GM19328 (cell line): ENCODE measurements at regions not wholly inside any gene's neighbourhood (a gene's known extent, or its start where the extent isn't known, plus 50 kb on each side); places are given as distances from the start of the nearest gene placed in this dataset.
"Not testable (repeated sequence)": the region's sequence is repeated elsewhere in the genome, so short reads cannot be mapped to it uniquely, and the experiment has no call there.

ENCODE experiments used
- ATAC-seq: cut with Tn5 transposase; IDR thresholded peaks from one replicate; pipeline ENCODE4 v1.9.1; 2021; ENCODE audit warnings: mild to moderate bottlenecking, moderate library complexity; ENCODE audit not compliant: unreplicated experiment

DNA sequence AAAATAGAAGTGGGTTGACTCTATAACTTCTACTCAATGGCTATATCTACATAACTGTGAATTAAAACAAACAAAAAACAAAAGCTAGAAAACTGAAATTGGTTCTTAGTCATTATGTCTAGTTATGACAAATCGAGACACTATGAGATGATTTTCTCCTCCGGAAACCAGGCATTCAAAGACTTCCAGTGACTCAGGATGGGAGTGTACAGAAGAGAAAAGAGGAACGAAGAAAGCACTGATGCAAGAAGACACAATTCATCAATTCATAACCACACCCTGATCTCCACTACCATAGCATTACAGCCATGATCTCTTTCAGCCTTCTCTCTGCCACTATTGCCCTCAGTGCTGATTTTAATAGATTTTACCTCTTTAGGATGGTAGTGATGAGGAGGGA is 253.6 kb downstream of the CBLL2 start:
- ATAC-seq = peak; percentile 96

DNA sequence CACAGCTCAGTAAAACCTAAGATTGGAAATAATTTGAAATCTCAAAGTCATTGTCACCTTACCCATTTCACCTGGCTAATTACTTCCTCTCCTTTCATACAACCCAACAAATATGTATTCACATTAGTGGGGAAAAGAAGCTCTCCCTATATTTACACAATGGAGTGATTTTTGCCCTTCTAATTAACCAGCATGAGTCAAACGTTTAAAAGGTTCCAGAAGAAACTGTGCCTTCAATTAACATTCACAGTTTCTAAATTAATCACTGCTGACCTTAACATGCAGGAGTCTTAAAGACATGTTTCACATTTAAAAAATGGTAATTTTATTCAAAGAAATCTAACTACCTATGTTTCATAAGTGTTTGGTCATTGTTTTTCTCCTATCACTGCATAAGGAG is 254.6 kb downstream of the CBLL2 start:
- no peak for ATAC-seq

DNA sequence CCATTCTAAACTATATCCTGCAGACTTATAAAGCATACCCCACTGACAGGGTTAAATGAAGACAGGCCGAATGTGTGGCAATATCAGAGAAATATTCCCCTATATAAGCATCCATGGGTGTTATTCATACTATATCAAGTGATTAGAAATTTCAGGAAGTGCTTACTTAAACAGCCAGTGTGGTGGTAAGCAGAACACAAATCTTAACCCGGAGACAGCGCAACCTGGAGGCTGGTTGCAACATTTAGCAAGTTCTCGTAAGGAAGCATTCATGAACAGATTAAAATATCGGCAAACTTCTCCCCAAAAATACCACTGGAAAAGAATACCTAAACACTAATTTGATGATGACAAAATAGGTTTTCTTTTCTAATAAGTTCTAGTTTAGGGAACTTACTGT is 261.2 kb downstream of the CBLL2 start:
- ATAC-seq = no peak

DNA sequence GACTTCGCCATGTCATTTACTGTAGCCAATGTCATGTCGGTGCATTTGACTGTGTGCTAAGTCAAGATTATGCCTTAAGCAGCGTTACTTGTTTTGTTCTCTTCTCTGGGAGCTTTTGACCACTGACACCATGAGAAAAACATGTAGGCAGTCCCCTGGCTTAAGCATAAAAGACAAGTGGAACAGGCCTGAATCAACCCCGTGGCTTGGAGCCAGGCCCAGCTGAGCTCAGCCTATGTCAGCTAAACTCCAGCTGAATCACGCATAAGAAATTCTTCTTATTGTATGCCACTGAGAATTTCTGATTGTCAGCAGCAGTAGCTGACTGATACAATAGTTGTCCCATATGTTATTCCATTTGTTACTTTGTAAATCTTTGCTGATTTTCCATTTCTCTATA is 261.9 kb downstream of the CBLL2 start:
- no peak for ATAC-seq

DNA sequence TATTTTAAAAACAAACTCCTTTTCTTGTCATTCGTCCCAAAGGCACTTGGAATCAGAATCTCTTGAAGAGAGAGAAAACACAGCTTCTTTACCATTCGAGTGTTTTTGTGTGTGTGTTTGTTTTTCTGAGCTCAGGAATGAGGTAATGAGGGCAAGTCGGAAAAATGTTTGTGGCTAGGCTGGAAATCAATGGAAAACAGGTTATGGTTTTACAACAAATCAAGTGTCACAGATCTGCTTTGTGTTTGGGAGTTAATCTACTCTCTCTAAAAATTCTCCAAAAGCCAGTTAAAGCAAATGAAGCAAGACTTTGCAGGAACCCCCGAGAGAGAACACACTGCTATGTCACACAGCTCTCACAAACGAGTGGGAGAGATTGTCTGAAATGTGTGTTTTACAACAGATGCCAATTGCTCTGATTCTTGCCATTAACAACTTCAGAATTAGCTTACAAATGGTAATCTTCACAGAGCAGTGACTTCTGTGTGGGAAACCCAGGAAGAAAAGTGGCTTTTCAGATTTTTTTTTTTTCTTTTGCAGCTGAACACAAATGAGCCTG is 264.1 kb downstream of the CBLL2 start:
- no peak for ATAC-seq

DNA sequence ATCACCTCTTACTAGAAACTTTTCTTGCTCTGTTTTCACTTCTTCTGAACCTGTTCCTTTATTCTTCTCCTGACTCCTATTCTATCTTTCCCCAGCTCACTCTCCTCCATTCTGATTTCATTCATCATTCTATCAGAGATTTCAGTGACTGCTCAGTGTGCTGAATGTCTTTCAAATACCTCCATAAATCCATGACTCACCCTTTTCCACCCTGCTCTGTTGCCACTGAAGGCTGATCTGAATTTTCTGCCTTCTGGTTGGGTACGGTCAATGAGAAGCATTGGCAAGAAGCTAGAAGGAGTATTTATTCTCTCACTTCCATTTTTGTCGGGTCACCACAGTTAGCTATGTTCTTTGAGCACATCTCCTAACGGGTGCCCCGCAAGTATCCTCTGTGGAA is 265.9 kb downstream of the CBLL2 start:
- ATAC-seq = no peak

DNA sequence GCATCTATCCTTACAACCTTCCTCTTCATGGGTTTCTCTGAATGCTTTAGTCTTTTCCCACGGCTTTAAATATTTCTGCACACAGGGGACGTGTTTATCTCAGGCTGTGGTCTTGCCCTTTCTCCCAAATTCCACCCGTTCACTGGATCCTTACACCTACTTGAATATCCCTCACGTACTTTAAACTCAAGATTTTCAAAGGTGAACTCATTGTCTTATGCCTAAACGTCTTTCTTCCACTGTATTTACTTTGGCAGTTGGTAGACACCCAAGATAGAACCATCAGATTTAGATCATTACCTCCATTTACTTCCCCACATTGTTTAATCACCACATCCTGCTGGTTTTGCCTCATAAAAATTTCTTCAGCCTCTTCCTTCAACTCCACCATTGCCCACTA is 269.2 kb downstream of the CBLL2 start:
- no peak for ATAC-seq

DNA sequence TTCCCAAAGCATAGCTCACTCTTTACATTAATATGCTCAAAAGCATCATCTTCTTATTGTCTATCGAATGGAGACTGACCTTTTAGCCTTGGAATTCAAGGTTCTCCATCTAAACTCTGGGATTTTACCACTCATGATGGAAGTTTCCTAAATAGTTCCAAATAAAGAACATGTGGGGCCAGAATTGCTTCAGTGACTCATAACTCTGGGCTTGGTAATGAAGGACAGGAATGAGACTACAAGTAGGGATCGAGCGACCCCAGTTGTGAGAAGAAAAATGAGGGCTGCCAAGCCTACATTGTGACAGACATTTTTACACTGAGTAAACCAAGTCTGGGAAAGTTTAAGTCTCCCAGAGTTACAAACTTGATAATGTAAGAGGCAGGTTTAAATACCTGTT is 269.9 kb downstream of the CBLL2 start:
- no peak for ATAC-seq

DNA sequence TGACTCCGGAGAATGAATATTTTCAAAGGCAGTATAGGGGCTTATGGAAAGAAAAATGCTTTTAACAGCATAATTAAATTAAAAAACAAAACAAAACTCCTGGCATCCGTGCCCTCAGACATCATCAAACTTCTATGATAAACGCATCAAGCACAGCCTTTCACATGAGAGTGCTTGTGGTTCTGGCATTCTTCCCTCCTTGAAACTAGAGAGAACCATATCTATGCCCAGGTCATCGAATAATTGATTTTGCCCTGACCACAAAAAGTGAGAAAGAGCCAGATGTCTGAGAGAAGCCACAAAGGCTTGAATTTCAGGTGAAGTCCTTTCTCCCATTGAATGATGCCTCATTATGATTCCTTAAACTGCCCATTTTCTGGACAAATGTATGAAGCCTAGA is 286.8 kb downstream of the CBLL2 start:
- ATAC-seq = no peak

DNA sequence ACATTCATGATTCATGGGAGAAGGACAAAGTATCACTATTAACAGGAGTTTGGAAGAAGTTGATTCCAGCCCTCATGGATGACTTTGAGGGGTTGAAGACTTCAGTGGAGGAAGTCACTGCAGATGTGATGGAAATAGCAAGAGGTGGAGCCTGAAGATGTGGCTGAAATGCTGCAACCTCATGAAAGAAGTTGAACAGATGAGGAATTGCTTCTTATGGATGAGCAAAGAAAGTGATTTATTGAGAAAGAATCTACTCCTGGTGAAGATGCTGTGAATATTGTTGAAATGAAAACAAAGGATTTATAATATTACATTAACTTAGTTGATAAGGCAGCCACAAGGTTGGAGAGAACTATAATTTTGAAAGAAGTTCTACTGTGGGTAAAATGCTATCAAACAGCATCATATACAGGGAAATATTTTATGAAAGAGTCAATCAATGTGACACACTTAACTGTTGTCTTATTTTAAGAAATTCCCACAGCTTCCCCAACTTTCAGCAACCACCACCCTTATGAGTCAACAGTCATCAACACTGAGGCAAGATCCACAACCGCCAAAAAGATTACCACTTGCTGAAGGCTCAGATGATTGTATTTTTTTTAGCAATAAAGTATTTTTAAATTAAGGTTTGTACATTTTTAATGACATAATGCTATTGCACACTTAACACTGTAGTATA is 302.6 kb downstream of the CBLL2 start:
- no peak for ATAC-seq

DNA sequence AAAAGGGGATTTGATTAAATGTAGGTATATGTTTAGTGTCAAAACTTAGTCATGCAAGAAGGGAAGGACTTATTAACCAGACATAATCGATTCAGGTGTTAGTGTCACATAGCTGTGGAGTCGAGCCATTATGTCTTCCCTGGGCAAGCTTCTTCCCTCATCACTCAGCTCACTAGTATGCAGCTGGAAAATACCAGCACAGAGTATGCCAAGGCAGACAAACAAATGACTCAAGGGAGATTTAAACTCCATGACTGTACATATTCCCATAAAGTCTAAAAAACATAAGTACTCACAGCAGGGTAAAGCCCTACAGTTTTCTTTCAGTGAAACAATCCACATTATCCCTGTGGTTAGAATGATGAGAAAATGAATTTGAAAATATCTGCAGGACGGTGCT is 304.5 kb downstream of the CBLL2 start:
- ATAC-seq = no peak

DNA sequence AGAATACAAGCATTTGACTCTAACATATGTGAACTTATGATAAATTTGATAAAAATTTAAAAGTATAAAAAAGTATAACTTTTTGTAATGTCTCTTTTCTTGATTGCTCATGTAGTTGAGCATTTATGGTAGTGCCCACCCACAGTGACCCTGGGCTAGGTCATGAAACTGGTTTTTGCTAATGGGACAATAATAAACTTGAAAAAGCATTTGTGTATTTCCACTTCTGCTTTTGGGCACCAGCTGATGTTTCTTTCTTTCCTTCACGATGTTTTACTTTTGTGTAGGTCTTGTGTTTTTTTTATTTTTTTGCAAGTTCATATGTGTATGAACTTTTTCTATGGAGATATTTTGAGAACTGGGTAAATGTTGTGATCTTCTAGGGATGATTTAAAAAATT is 313.1 kb downstream of the CBLL2 start:
- ATAC-seq = peak; percentile 58

DNA sequence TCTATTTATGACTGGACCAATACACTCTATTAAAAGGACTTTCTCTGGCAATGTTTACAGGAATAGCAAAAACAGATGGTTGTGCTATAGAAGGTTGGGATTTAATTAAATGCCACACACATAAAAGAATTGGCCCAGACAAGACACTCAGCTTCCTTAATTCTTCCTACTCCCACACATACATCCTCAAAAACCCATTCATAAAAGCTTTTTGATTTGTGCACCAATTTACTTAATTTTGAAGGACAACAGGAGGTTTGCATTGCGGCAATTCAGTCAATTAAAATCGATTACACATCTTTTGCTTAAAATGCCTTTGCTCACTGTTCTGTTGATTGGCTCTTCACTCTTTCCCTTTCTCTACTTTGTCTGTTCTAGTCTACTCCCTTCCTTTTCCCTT is 317.1 kb downstream of the CBLL2 start:
- no peak for ATAC-seq

DNA sequence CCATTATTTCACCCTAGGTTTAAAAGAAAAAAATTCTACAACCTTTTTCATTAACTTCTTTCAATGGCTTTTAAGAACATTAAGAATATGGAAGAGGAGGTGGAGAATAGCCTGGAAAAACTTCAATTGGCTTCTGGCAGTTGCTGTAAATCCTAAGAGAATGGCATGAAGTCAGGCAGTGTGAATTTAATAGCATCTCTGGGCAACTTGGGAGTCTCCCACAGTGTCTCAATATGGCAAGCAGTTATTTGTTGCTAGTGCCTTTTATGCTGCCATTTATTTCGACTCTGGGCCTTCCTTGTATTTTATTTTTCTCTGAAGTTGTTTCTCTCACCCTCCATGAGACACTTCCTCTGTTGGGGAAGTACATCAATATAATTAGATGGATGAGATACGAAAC is 322.1 kb downstream of the CBLL2 start:
- no peak for ATAC-seq

DNA sequence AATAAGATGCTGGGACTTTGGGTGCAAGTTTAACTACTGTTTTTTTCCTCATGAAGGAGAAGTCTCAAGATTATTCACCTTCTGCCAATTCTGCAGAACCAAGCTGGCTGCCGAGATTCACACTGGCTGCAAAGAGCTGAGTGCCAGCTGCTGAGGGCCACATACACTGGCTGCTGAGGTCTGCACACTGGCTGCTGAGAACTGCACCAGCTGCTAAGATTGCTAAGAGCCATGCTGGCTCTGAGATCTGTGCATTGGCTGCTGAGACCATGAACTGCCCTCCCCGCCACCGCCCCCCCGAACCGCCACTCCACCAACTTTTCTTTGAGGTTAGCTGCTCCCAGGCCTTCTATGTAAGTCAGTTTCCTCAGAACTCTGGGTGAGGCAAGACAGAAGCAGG is 330.3 kb downstream of the CBLL2 start:
- no peak for ATAC-seq

DNA sequence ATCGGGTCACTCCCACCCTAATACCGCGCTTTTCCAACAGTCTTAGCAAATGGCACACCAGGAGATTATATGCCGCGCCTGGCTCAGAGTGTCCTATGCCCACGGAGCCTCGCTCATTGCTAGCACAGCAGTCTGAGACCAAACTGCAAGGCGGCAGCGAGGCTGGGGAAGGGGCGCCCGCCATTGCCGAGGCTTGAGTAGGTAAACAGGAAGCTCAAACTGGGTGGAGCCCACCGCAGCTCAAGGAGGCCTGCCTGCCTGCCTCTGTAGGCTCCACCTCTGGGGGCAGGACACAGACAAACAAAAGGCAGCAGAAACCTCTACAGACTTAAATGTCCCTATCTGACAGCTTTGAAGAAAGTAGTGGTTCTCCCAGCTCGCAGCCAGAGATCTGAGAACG is 336.7 kb downstream of the CBLL2 start:
- ATAC-seq = not testable (repeated sequence)

DNA sequence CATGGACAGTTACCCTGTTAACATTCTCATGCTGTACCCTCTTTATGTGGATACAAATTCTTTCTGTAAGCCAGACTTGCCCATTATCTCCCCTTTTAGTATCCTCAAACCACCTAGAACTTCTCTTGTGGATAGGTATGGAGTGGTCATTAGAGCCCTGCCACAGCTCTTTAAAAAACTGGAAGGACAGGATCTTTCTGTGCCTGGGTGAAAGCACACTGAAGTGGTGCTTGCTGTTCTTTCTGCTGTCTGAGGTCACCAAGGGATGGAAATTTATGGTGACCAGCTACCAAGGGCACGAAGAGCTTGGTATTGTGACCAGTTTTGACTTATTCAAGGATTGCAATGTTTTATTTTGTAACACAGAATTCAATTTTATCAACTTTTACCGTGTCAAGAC is 344.2 kb downstream of the CBLL2 start:
- no peak for ATAC-seq

DNA sequence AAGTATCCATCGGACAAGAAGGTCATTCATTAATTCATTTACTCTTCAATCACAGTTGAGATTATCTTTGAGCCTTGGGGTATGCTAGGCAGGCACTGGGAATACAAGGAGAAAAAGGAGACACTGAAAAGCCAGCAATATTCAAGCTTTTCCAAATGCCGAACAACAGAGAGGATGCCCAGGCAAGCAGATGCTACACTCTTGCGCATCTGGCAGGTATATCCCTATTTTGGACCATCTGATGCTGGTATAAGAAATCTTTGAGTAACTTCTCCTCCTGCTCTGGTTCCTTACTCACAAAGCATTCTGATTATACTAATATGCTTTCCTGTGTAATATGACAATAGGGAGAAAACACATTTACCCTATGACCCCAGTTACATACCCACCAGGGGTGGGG is 354.9 kb downstream of the CBLL2 start:
- ATAC-seq = no peak

DNA sequence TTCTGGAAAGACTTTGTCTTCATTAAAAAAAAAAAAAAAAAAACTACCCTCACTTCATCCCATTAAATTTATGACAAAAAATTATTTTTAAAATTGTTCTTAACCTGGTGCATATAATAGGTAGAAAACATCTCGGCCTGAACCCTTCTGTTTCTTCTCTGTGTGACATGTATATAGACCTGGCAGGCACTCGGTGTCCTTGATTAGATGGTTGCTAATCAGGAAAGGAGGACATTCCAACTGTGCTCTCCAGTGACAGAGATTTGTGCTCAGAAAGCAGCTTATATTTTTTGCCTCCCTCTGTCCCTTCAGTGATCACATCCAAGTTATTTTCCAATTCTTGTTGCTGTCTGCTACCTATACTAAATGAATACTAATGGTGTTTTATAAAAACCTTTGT is 355.6 kb downstream of the CBLL2 start:
- ATAC-seq = no peak

DNA sequence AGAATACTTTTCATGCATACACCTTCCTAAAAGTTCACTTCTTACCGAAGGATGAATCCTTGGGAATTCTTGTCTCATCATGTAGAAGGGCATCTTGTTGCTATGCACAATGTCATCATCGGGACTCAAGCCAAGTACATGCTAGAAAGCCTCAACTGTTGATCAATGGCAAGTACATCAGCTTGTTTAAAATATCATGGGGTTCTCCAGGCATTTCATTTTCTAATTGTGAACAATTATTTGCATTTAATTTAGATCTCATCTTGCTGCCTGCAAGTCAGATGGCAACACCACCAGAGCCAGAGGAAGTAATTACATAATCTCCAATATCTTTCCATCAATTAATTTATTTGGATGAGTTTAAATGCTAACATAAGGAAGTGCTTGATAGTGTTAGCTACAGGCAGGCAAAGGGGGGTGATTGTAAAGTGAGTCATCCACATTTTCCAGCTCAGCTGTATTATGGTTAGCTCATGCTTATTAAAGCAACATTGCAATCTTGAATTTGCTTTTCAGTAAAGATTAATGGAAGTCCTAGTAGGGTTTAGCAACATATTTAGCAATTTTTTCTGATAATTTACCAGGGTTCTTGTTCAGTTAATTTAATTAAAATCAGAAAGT is 356.5 kb downstream of the CBLL2 start:
- ATAC-seq = no peak

DNA sequence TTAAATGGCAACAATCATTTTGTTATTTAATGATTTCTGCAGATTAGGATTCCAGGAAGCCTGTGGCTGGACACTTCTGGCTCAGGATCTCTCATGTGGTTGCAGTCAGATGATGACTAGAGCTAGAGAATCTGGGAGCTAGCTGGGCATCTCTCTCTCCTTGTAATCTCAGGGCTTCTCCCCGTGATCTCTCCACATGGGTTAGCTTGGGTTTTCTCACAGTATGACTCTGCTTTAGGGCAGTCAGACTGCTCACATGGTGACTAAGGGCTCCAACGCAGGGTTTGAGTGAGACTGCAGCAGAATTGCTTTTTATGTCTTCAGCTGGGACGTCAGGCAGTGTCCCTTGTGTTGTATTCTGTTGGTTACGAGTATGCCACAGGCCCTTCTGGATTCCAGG is 361.4 kb downstream of the CBLL2 start:
- ATAC-seq = no peak

DNA sequence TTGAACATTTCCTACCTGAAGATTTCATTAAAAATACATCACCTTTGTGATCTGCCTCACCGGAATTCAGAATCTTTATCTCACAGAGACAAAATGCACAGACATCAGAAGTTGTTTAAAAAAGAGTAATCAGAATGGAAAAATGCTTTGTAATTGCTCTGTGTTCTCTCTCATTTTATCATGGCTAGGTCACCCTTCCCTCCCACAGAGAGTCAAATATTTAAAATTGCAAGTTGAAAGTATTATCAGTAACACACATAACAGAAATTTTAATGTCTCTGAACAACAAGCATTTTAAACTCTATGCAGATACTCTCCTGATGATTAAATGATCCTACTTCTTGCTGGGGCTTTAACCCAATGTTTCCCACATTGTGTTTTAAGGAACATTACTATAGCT is 362.0 kb downstream of the CBLL2 start:
- ATAC-seq = no peak

DNA sequence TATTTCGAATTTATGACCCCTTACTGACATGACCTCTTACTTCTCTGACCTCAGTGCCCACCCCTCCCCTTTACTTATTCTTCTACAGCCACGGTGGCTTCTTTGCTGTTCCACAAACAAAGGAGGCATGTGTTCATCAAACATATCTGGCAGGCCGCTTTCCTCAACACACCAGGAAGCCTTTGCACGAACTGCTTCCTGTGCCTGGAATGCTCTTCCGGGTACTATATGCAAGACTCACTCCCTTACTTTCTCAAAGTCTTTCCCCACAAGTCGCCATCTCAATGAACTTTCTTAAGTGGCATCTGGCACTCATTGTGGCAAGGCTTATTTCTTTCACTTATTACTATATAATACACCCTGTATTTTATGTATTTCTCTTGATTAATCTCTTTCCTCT is 351.5 kb upstream of the DDX53 start:
- no peak for ATAC-seq
